Smooth muscle cell (in vitro differentiated cells): ENCODE measurements at regions not wholly inside any gene's neighbourhood (a gene's known extent, or its start where the extent isn't known, plus 50 kb on each side); places are given as distances from the start of the nearest gene placed in this dataset.

ENCODE experiments used
- DNase-seq: peaks from one replicate; lab custom pipeline; 2025; ENCODE audit not compliant: unreplicated experiment; lab: John Stamatoyannopoulos, UW
- H2AFZ ChIP-seq: fragments of 200-600 bp; sonication (generic); 2 replicates; pipeline ENCODE4 v1.6.0; 2016; ENCODE audit warnings: antibody characterized with exemption, low read depth, mild to moderate bottlenecking
- H3F3A ChIP-seq: fragments of 200-600 bp; sonication (generic); 2 replicates; pipeline ENCODE4 v1.6.0; 2017; ENCODE audit warnings: antibody characterized with exemption, low read depth
- H3K27ac ChIP-seq: fragments of 200-600 bp; sonication (generic); 2 replicates; pipeline ENCODE4 v1.5.1; 2016; ENCODE audit warnings: low read depth, mild to moderate bottlenecking
- H3K27me3 ChIP-seq: fragments of 200-600 bp; sonication (generic); 2 replicates; pipeline ENCODE4 v1.6.1; 2016; ENCODE audit warnings: low read depth, mild to moderate bottlenecking
- H3K36me3 ChIP-seq: fragments of 200-600 bp; sonication (generic); 2 replicates; pipeline ENCODE4 v1.5.1; 2016; ENCODE audit warnings: low read depth
- H3K4me1 ChIP-seq: fragments of 200-600 bp; sonication (generic); 2 replicates; pipeline ENCODE4 v1.5.1; 2016; ENCODE audit warnings: low read depth
- H3K4me2 ChIP-seq: fragments of 200-600 bp; sonication (generic); 2 replicates; pipeline ENCODE4 v1.6.0; 2016; ENCODE audit warnings: mild to moderate bottlenecking
- H3K4me3 ChIP-seq: fragments of 200-600 bp; sonication (generic); 2 replicates; pipeline ENCODE4 v1.5.1; 2016; ENCODE audit warnings: mild to moderate bottlenecking
- H3K79me2 ChIP-seq: fragments of 200-600 bp; sonication (generic); 2 replicates; pipeline ENCODE4 v1.6.0; 2016; ENCODE audit warnings: low read depth, mild to moderate bottlenecking
- H3K9ac ChIP-seq: fragments of 200-600 bp; sonication (generic); 2 replicates; pipeline ENCODE4 v1.6.0; 2016; ENCODE audit warnings: low read depth
- H3K9me3 ChIP-seq: fragments of 200-600 bp; sonication (generic); replicated peaks from 2 replicates; pipeline ENCODE4 v1.5.1; 2016; ENCODE audit warnings: low read depth
- H4K20me1 ChIP-seq: fragments of 200-600 bp; sonication (generic); 2 replicates; pipeline ENCODE4 v1.6.0; 2016; ENCODE audit warnings: low read depth
- WGBS: methylation state at CpG from one replicate; pipeline ENCODE4 v1.1.7; 2016; ENCODE audit warnings: low lambda C conversion rate; 5-methylcytosine and 5-hydroxymethylcytosine counted together
- TF ChIP-seq, protein P1 (sequence below): fragments of 200-600 bp; sonication (generic); IDR thresholded peaks from 2 replicates; pipeline ENCODE4 v1.5.1; 2017; ENCODE audit warnings: borderline replicate concordance, mild to moderate bottlenecking, antibody characterized with exemption; ENCODE audit not compliant: insufficient read depth, poor library complexity, severe bottlenecking

DNA sequence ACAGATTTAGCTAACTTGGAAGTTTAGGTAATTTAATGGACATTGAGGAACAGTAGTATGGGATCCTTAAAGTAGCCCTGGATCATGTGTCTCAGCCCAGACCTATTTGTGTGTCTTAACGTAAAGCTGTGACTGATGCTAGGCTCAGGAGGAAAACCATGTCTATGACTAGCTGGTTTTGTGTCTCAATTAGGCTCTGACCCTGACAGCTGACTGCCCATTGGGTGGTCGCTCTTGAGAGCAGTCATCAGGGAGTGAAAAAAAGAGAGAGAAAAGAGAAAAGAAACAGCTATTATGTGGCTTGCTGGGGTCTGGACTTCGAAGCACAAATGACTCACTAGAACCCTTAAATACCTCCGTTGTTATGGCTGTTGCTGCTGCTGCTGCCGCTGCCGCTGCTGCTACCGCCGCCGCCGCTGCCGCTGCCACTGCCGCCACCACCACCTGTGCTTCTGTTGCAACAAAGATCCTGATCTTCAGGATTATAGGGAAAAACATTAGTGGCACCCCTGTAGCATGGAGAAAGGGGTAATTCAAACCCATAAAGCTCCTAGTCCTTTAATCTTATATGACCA, 70.7 kb downstream of the GSPT2 start:
- TF ChIP-seq, protein P1, sequence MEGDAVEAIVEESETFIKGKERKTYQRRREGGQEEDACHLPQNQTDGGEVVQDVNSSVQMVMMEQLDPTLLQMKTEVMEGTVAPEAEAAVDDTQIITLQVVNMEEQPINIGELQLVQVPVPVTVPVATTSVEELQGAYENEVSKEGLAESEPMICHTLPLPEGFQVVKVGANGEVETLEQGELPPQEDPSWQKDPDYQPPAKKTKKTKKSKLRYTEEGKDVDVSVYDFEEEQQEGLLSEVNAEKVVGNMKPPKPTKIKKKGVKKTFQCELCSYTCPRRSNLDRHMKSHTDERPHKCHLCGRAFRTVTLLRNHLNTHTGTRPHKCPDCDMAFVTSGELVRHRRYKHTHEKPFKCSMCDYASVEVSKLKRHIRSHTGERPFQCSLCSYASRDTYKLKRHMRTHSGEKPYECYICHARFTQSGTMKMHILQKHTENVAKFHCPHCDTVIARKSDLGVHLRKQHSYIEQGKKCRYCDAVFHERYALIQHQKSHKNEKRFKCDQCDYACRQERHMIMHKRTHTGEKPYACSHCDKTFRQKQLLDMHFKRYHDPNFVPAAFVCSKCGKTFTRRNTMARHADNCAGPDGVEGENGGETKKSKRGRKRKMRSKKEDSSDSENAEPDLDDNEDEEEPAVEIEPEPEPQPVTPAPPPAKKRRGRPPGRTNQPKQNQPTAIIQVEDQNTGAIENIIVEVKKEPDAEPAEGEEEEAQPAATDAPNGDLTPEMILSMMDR: no peak
- no peaks in the 10 kb centered on the region for H3K9me3 ChIP-seq
- no peaks in the 10 kb centered on the region for H3K27me3 ChIP-seq
- no peaks in the 10 kb centered on the region for H3K36me3 ChIP-seq
- H3F3A ChIP-seq: no peaks in the 10 kb centered on the region
- DNase-seq: no peak
- H3K79me2 ChIP-seq: peaks cover 6% of the 10 kb centered on the region
- H3K4me3 ChIP-seq: no peak overlapping the region
- no peak overlapping the region for H3K27ac ChIP-seq
- peaks cover 21% of the 10 kb centered on the region for H4K20me1 ChIP-seq
- no peak overlapping the region for H3K4me2 ChIP-seq
- H3K9ac ChIP-seq: no peak overlapping the region
- 93% methylated on average over 12 of the region's 12 CpGs for WGBS
- H3K4me1 ChIP-seq: no peaks in the 10 kb centered on the region
- no peak overlapping the region for H2AFZ ChIP-seq

DNA sequence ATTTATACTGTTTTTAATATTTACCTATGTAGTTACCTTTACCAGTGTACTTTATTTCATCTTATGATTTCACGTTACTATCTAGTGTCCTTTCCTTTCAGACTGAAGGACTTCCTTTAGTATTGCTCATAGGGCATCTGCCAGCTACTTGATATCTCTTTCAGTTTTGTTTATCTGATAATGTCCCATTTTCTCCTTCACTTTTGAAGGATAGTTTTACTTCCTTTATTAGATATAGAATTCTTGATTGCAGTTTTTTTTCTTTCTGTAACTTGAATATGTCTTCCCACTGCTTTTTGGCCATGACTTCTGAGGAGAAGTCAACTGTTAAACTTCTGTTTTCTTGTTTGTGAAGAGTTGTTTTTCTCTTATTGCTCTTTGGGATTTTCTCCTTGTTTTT, 69.4 kb upstream of the MAGED1 start:
- Histone ChIP-seq H3K9ac (no peak overlapping the region), H3K27me3 (no peaks in the 10 kb centered on the region), H3K79me2 (no peaks in the 10 kb centered on the region), H3K36me3 (no peaks in the 10 kb centered on the region), H3K4me1 (no peaks in the 10 kb centered on the region), H4K20me1 (peaks cover 85% of the 10 kb centered on the region), H3K27ac (no peak overlapping the region), H2AFZ (no peak overlapping the region), H3F3A (no peaks in the 10 kb centered on the region), H3K9me3 (no peaks in the 10 kb centered on the region), H3K4me2 (no peak overlapping the region), H3K4me3 (no peak overlapping the region)
- TF ChIP-seq, protein P1: no peak
- DNase-seq: no peak
- WGBS: 67% methylated on average over 1 of the region's 1 CpG

GRCh38 chrX:51825436-51825835, 68.0 kb upstream of the MAGED1 start:
- Histone ChIP-seq H3F3A (no peaks in the 10 kb centered on the region), H4K20me1 (peaks cover 76% of the 10 kb centered on the region), H3K4me1 (no peaks in the 10 kb centered on the region), H3K27ac (no peak overlapping the region), H3K4me2 (no peak overlapping the region), H3K36me3 (no peaks in the 10 kb centered on the region), H3K27me3 (no peaks in the 10 kb centered on the region), H3K9ac (no peak overlapping the region), H3K79me2 (no peaks in the 10 kb centered on the region), H3K9me3 (no peaks in the 10 kb centered on the region), H2AFZ (no peak overlapping the region), H3K4me3 (no peak overlapping the region)
- TF ChIP-seq, protein P1: no peak
- no peak for DNase-seq
- 48% methylated on average over 3 of the region's 3 CpGs for WGBS

- WGBS: 56% methylated on average over 1 of the region's 1 CpG
- no peaks in the 10 kb centered on the region for H3K9me3 ChIP-seq
- H3K27ac ChIP-seq: no peak overlapping the region
- H3K79me2 ChIP-seq: no peaks in the 10 kb centered on the region
- H3K27me3 ChIP-seq: no peaks in the 10 kb centered on the region
- H3K4me3 ChIP-seq: no peak overlapping the region
- no peak overlapping the region for H3K9ac ChIP-seq
- H3K4me1 ChIP-seq: no peaks in the 10 kb centered on the region
- H3K4me2 ChIP-seq: no peak overlapping the region
- TF ChIP-seq, protein P1: no peak
- H3K36me3 ChIP-seq: no peaks in the 10 kb centered on the region
- H2AFZ ChIP-seq: no peak overlapping the region
- DNase-seq: no peak
- H3F3A ChIP-seq: no peaks in the 10 kb centered on the region
- peaks cover 51% of the 10 kb centered on the region for H4K20me1 ChIP-seq
Observed at GRCh38 chrX:51834076-51834475, 59.3 kb upstream of the MAGED1 start.
